Right renal pelvis (tissue), 4 donors: ENCODE measurements at regions not wholly inside any gene's neighbourhood (a gene's known extent, or its start where the extent isn't known, plus 50 kb on each side); places are given as distances from the start of the nearest gene placed in this dataset.

Experiments used
- DNase-seq, 4 donors: peaks; one replicate each; pipeline ENCODE4 v3.0.0-alpha.2; 2013; ENCODE audit warnings: low read depth in 4 of 4, low spot score in 3 of 4, missing footprints in 1 of 4

DNA sequence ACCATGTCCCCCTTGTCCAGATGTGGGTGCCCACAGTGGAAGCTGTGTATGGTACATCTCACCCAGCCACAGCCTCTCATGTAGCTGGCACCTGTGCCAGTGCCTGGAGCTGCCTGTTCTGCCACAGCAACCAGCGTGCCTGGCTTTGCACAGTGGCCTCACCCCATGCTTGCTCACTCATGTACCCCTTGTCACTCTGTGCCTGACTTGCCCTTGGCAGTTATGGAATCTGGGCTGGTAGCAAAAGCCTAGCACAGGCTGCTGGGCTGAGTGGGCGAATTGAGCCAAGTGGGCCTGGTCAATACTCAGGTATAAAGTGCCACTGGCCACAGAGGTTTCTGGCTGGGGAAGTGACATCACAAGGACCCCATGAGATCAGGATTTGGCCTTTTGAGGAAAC lies 264.2 kb downstream of the INSC start:
- no peak for DNase-seq

DNA sequence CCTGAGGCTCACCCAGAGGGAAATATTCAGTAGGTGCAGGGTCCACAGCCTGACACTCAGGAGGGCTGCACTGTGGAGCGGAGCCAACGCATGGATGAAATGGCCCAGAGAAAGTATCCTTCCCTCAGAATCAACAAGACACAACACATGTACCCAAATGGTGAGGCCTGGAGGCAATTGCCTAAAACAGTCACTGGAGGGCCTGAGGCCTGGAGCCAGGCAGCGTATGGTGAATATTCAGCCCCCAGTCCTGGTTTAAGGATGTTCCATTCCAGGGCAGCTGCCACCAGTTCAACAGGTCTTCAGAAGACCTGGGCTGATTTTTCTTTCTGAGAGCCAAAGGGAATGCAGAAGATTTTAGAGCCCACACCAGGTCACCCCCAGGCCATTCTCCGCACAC lies 264.8 kb downstream of the INSC start:
- DNase-seq, result no peak

DNA sequence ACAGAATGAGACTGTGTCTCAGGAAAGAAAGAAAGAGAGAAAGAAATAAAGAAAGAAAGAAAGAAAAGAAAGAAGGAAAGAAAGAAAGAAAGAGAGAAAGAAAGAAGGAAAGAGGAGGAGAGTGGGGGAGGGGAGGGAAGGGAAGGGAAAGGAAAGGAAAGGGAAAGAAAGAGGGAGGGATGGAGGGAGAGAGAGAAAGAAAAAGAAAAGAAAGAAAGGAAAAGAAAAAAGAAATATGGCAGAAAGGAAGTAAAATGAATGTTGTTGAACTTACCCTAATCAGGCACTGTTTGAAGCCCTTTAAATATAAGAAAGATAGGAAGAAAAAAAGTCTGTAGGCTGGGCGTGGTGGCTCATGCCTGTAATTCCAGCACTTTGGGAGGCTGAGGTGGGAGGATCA lies 276.1 kb downstream of the INSC start:
- no peak for DNase-seq

DNA sequence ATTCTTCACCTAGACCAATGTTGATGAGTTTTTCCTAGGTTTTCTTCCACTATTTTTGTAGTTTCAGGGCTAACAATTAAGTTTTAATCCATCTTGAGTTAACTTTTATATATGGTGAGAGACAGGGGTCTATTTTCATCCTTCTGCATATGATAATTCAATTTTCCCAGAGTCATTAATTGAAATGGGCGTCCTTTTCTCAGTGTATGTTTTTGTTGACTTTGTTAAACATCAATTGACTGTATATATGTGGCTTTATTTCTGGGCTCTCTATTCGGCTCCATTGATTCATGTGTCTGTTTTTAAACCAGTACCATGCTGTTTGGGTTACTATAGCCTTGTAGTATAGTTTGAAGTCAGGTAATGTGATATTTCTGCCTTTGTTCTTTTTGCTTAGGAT lies 282.1 kb downstream of the INSC start:
- DNase-seq, result no peak

DNA sequence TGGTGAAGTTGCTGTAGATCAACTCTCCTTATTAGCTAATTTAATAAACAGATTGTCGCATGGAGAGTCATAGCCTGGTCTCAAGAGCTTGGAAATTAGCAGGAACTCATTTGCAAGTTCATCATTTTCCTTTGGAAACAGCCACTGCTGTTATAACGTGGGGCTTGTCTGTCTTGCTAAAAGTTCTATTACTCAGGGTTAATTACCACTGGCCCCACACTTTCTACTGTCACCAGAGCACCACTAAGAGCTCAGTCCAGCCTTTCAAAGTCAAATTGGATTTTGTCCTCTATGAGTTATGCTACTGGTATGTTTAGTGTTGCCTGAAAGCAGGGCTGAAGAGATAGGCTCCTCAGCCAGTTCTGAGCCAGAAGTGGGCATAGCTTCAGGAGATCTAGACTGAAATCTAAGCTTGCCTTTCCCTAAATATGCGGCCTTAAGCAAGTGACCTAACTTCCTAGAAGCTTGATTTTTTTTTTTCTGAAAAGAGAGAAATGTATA lies 292.2 kb downstream of the INSC start:
- no peak for DNase-seq

DNA sequence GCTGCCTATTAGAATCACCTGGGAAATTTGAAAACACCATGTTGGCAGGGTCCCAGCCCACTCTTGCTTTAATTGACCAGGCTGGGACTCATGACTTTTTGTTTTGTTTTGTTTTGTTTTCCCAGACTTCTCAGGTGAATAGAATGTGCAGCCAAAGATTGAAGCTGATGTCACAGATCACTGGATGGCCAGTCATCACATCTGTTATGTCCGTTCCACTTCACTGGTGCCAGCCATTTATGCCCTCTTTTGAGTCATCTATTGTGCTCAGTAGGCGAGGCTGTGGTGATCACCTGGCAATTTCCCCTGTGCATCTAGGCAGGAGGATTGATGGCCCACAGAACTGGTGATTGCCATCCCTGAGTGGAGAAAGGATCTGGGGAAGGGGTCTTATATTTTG lies 297.3 kb downstream of the INSC start:
- no peak for DNase-seq

DNA sequence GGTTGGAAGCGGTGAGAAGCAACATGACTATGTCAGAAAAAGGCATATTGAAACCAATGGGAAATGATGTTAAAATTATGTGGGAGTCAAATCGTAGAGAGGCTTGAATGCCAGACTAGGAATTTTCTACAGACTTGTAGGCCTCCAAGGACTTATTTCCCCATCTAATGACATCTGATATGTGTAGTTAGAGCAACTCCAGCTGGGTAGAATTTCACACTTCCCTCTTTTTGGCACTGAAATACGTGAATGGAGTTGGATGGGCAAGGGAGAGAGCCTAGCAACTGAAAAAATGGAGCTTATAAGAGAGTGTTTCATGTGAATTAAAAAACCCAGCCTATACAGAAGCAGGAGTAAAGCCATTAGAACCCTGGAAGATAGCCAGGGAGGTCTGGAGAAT lies 304.2 kb downstream of the INSC start:
- DNase-seq, result no peak

DNA sequence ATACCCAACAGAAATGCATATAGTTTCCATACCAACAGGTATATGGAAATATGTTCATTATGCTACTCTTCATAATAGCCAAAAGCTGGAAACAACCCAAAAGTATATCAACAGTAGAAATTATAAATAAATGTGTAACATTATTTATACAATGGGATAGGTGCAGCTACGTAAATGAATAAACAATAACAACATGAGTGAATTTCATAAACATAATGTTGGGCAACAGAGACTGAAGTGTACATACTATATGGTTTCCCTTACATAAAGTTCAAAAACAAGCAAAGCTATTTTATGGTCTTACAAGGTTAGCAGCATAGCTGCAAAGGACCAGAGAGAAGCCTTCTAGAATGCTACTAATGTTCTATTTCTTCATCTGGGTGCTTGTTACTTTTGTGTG lies 305.0 kb downstream of the INSC start:
- no peak for DNase-seq

DNA sequence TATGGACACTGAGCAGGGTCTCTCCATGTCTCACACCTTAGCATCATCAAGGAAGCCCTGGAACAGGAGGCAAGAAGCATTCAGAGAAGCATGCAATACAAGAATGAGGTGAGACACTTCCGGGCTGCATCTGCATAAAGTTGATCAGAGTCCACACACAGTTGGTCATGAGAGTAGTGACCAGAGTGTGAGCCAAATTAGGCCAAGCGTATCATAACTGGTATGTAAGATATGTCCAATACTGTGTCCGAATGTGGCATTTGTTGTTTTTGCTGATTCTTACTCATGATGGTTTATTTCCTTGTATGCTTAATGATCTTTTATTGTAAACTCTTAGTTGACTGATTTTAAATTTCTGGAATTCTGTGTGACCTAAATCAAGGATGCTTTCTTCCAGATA lies 315.7 kb downstream of the INSC start:
- no peak for DNase-seq

DNA sequence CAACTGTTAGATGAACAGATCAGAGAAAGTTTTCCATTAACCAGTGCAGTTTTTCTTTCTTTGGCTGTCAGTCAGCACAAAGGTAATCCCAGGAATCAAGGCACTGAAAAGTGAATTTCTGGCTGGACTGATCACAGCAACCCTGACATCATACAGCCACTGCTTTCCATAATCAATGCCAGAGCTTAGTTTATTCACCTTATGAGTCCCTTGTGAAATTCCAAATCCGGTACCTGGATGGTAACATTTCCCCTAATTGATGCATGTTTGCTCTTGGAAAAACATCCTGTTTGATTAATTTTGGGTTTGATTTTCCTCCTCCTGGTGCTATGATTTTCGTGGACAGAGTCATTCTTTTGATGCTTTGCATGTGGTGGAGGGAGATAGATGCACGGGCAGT lies 319.8 kb downstream of the INSC start:
- DNase-seq, result no peak

DNA sequence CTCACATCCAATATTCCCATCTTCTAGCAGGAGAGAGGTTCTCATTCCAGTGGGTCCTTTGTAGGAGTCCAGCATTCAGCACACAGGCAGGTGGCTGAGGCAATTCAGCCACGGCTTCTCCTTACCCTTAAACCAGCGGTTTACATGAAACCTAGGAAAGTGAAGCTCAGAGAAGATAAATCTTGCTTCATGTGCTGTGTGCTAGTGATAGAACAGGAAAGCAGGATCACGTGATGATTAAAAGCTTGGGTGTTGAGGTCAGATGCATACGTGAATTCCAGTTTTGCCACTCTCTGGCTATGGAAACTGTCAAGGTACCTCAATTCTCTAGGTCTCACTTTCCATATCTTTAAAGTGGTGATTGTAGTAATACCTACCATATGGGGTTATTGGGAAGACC lies 331.6 kb downstream of the INSC start:
- no peak for DNase-seq

DNA sequence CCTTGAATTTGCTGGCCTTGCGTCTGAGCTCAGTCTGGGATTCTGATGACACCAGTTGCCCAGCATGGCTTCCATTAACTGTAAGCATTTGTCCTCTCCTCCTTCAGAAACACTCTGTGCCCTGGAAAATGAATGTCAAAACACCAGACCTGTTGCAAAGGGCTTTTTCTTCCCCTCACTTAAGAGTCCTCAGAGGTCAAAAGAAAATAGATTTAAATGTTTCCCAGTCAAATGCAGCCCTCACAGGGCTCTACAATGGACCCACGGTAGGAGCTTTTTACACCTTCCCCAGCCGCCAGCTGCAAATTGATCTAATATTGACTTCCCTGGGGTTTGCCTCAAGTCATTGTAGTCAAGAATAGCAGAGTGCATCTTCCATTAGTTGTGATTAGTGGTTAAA lies 332.2 kb downstream of the INSC start:
- no peak for DNase-seq

DNA sequence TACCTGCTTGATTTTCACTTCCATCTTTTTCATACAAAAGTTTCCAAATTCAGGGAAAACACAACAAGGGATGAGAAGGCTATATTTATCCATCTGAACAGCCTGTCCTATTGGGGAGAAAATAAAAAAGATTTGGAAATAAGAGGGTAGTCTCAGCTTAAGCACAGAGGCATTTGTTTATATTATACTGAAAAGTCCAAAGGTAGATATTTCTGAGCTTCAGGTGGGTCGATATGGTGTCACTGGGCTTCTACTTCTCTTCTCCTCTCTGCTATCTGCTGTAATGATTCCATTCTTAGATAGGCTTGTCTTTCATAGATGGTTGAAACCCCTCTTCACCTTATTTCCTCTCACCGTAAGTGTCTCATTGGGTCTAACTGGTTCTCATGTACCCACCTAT lies 337.0 kb downstream of the INSC start:
- DNase-seq, result no peak

DNA sequence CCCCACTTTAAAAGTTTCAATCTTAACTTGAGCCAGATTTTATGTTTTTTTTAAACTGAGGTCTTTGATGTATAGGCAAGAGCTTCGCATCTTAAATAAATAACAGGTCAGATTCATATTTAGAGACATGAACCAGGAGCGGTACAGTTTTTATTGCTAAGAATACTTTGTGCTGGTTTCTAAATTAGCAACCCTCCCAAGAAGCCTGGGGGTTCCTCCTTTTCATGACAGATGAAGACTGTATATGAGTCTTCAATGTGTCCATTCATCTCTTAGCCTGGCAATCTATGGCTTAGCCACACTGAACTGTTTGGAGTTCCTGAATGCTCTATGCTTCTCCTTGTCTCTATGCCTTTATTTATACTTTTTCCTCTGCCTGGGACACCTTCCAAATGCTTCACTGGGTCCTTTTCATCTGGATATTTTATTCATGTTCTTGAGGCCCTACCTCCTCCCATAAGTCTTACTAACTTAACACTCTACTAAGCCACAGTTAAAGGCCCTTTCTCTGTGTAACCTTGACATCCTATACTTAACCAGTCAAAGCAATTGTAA lies 338.6 kb downstream of the INSC start:
- no peak for DNase-seq

DNA sequence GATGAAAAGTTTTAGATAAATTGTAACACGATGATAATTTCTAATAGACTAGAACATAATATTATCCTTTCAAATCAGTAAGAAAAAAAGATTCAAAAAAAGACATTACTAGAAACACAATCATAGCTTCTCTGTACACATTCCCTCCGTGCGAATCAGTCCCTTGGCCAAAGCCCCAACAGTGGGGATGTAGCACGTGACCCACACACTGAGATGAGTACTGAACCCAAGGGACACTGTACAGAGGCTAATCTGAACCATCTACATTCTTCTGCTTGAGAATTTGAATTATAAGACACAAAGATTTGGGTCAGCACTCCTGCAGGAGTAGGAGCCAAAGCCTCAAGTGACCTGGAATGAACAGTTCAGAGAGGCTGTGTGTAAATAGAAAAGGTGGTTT lies 353.7 kb downstream of the INSC start:
- no peak for DNase-seq

DNA sequence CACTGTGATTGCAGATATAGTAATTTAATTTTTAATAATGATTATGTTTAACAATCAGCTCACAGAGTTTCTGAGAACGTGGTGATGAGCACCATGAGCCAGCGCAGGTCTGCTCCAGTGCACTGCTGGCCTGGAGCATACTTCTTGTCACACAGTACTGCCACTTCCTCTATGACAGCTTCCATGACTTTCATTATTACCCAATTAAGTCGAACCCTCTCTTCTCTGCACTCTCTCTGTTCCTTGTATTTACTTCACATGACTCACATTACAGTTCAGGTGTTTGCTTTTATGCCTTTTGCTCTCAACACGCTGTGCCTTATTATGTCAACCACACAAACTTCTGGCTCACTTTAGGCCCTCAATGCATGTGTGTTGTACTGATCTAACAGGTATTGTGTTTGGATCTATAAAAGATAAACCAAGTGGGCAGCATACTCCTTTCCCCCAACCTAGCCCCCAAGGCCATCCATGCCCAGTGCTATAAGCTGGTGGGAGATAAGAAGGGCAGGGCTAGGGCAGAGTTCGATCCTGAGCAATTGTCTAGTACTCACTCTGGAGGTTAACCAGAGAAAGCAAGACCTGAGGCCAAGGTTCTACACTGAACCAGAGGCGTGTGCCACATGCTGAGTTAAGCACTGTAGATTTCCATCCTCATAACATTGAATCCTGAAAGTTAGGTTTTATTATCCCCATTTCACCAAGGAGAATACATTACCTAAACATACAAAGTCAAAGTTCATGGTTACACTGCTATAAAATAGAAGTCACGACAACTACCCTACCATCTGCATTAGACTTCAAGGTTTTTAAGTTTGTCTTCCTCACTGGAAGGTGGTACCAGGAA lies 356.5 kb downstream of the INSC start:
- no peak for DNase-seq

DNA sequence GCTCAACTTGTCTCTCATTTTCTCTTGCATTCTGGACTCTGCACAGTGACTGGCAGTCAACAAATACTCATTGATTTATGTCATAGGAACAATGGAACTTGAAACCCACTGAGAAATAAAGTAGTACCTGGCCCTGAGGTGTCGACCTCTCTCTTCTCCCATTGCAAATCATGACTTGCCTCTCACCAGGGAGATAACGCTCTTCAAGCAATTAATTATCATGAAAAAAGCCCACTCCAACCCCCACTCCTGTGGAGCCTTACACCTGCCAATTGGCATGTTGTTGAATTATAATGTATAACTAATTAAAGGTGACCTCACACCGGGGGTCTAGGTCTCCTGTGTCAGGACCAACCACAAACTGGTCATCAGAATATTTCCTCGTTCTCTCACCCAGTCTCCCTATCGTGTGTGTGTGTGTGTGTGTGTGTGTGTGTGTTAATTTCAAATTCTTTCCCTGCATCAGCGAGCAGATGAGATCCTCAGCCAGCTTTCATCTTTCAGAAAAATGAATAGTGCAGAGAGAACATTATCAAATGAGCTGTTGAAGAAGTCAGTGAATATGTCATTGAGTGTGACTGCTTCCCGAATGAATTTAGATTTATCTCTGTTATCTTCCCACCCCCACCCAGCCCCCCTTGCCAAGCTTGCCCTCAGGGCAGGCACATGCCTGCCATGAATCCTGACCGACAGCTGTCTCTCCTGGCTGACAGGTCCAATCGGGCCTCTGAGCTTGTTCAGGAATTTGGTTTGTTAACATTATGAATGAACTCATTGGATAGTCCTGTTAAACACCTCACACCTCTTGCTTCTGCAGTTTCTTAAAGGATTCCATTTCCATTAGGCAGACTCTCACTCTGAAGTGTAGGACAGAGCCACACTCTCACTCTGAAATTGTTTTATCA lies 357.4 kb downstream of the INSC start:
- DNase-seq, result no peak

DNA sequence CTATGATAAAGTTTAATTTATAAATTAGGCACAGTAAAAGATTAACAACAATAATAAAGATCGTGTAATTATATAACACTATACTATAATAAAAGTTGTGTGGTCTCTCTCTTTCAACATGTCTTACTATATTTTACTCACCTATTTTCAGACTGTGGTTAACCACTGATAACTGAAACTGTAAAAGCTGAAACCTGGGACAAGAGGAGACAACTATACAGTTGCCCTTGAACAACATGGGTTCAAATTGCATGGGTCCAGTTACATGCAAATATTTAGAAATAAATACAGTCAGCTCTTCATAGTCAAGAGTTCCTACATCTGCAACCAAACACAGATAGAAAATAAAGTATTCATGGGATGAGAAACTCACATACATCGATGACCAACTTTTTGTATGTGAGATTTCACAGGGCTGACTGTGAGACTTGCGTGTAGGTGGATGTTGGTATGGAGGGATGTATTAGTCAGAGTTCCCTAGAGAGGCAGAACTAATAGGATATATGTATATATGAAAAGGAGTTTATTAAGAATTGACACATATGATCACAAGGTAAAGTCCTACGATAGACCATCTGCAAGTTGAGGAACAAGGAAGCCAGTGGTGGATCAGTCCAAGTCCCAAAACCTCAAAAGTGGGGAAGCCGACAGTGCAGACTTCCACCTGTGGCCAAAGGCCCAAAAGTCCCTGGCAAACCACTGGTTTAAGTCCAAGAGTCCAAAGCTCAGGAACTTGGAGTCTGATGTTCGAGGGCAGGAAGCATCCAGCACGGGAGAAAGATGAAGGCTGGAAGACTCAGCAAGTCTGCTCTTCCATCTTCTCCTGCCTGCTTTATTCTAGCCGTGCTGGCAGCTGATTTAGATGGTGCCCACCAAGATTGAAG lies 359.5 kb downstream of the INSC start:
- no peak for DNase-seq

DNA sequence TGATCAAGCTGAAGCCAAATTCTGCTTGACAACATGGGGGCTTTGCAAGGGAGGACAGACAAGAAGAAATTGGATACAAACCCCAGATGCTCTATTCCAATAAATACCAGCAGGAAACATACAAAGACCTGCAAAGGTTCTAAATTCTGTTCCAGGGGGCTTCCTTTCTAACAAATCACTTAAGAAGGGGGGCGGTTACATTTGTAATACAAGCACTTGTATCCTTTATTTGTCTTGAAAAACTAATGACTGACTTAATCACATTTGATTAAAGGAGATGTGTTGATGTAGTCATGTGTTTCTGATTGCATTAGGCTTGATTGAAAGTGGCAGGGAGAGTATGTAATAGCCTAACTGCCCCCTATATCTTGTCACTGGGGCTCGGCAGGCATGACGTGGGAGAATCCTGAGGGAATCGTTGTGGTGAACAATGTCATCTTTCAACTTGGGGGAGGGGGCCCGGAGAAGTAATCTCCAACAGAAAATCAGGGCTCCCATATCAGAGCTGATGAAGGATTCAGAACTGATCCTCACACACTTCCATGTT lies 361.7 kb downstream of the INSC start:
- DNase-seq, result no peak

DNA sequence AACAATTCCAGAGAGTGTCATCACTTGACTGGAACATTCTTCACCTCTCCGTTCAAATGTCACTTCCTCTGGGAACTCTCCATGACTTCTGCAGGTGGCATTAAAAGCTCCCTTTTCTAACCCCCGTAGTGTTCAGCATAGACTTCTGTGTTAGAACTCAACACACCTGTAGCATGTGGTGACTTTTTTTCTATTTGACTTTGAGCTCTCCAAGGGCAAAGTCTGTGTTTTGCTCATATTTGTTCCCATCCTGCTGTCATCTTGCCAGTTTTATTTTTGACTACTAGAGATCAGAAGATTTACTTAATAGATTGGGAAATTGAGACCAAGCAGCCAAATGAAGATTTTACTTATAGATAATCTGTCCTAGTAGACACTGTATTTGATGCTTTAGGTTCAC lies 367.1 kb downstream of the INSC start:
- no peak for DNase-seq
